ENCODE measurements at regions not wholly inside any gene's neighbourhood (a gene's known extent, or its start where the extent isn't known, plus 50 kb on each side); places are given as distances from the start of the nearest gene placed in this dataset.

- no peak for TF ChIP-seq CTCF (IDR thresholded peaks at IDR 0.05; ENCODE audit: poor library complexity)
- no peak for TF ChIP-seq EZH2 (IDR thresholded peaks at IDR 0.05; ENCODE audit: borderline replicate concordance)
Observed at GRCh38 chr2:212893216-212893615, 258.2 kb downstream of the IKZF2 start.
